ENCODE measurements at regions not wholly inside any gene's neighbourhood (a gene's known extent, or its start where the extent isn't known, plus 50 kb on each side); places are given as distances from the start of the nearest gene placed in this dataset.

GRCh38 chrY:19307627-19308026, 436.9 kb downstream of the KDM5D start:
- POLR2A ChIA-PET: no interaction called here
- no peak for ATAC-seq

More at GRCh38 chrY:19307627-19308026, 436.9 kb downstream of the KDM5D start:
- intact Hi-C loops (cut with micrococcal nuclease): no loop called here
- H3K4me3 ChIP-seq (replicated peaks in 1 of 2; ENCODE audit: low read depth in 1 of 2, low read length in 2 of 2): no peak overlapping the region
- H3K27ac ChIP-seq (ENCODE audit: low read depth, low read length): no peak overlapping the region
- no peaks in the 10 kb centered on the region for H3K9me2 ChIP-seq (ENCODE audit: insufficient read depth)
- TF ChIP-seq CEBPB (IDR thresholded peaks at IDR 0.05; ENCODE audit: low read depth) (no peak), FOSL1 (IDR thresholded peaks at IDR 0.05; ENCODE audit: low read depth) (no peak), TCF7L2 (IDR thresholded peaks at IDR 0.05; ENCODE audit: borderline replicate concordance, extremely low read depth, insufficient read depth, insufficient read length) (no peak), ZNF274 (IDR thresholded peaks at IDR 0.05; ENCODE audit: low read depth, low read length) (no peak), RAD21 (IDR thresholded peaks at IDR 0.05; ENCODE audit: low read depth) (no peak), CBX3 (IDR thresholded peaks at IDR 0.05; ENCODE audit: low read depth) (no peak), CTCF (IDR thresholded peaks at IDR 0.05 in 2 of 3, conservative IDR thresholded peaks at IDR 0.05 in 1 of 3; ENCODE audit: borderline replicate concordance in 1 of 3, insufficient read depth in 1 of 3, low read depth in 2 of 3, low read length in 2 of 3) (no peak), MAX (IDR thresholded peaks at IDR 0.05) (no peak), SIN3A (IDR thresholded peaks at IDR 0.05; ENCODE audit: low read depth) (no peak), ATF3 (IDR thresholded peaks at IDR 0.05) (no peak), YY1 (IDR thresholded peaks at IDR 0.05; ENCODE audit: extremely low read depth, insufficient replicate concordance, low read depth, low read length) (no peak), POLR2AphosphoS5 (IDR thresholded peaks at IDR 0.05; ENCODE audit: low read depth, low read length) (no peak), EGR1 (IDR thresholded peaks at IDR 0.05; ENCODE audit: low read depth) (no peak), SP1 (IDR thresholded peaks at IDR 0.05; ENCODE audit: low read depth) (no peak), ELF1 (IDR thresholded peaks at IDR 0.05; ENCODE audit: borderline replicate concordance, low read depth) (no peak), EZH2 (IDR thresholded peaks at IDR 0.05) (no peak), POLR2A (IDR thresholded peaks at IDR 0.05; ENCODE audit: borderline replicate concordance, extremely low read depth, insufficient read depth, insufficient read length) (no peak)
- CTCF ChIA-PET: no interaction called here
- DNase-seq (ENCODE audit: low read depth, low spot score): no peak
- H3K9ac ChIP-seq (ENCODE audit: low read length): no peak overlapping the region
- H2AFZ ChIP-seq (ENCODE audit: low read depth, low read length, poor library complexity, severe bottlenecking): no peak overlapping the region
- H3K4me1 ChIP-seq (ENCODE audit: control insufficient read depth in 1 of 2, insufficient read depth in 2 of 2, low read length in 2 of 2): no peaks in the 10 kb centered on the region
- no peaks in the 10 kb centered on the region for H3K36me3 ChIP-seq (ENCODE audit: control insufficient read depth in 1 of 2, insufficient read depth in 2 of 2, low read length in 2 of 2)
- no peaks in the 10 kb centered on the region for H3K27me3 ChIP-seq (ENCODE audit: insufficient read depth, low read length)
- H4K20me1 ChIP-seq (ENCODE audit: insufficient read depth): no peaks in the 10 kb centered on the region
- RAD21 ChIA-PET (ENCODE audit: low non-redundant PET in 1 of 2, low total read pairs in 2 of 2, uncharacterized antibody in 2 of 2, unreplicated experiment in 2 of 2): no interaction called here
- no TSS peak for BruUV-seq (replicated peaks)
- no peak overlapping the region for H3K4me2 ChIP-seq (ENCODE audit: low read length)
- H3K9me3 ChIP-seq (ENCODE audit: control insufficient read depth in 1 of 2, insufficient read depth in 1 of 2, low read depth in 1 of 2, low read length in 2 of 2): no peaks in the 10 kb centered on the region
- H3K79me2 ChIP-seq (ENCODE audit: insufficient read depth, low read length): no peaks in the 10 kb centered on the region
